ENCODE measurements at regions not wholly inside any gene's neighbourhood (a gene's known extent, or its start where the extent isn't known, plus 50 kb on each side); places are given as distances from the start of the nearest gene placed in this dataset.
"Not testable (repeated sequence)": the region's sequence is repeated elsewhere in the genome, so short reads cannot be mapped to it uniquely, and the experiment has no call there.

DNA sequence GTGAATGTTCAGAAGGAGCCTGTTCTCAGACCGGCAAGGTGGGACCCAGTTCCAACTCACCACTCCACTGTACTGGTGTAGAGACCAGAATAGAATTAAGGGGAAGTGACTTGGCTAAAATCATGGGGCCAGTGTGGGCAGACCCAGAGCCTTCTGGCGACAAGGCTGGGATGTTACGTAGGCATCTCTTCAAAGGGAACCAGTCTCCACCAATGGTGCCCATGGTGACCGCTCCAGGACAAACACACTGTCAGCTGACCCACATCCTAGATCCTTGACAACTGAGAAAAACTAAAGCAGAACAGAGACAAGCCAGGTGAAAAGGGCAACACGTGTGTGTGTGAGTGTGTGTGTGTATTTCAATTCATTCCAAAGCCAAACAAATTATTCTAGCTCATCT is 321.7 kb upstream of the FRG2C start (continued):
- TF ChIP-seq, protein P1, sequence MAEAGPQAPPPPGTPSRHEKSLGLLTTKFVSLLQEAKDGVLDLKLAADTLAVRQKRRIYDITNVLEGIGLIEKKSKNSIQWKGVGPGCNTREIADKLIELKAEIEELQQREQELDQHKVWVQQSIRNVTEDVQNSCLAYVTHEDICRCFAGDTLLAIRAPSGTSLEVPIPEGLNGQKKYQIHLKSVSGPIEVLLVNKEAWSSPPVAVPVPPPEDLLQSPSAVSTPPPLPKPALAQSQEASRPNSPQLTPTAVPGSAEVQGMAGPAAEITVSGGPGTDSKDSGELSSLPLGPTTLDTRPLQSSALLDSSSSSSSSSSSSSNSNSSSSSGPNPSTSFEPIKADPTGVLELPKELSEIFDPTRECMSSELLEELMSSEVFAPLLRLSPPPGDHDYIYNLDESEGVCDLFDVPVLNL (IDR thresholded peaks at IDR 0.05; ENCODE audit: low read depth, low read length), result no peak
- TF ChIP-seq CHD1 (IDR thresholded peaks at IDR 0.05; ENCODE audit: low read depth, low read length) (no peak), RCOR1 (conservative IDR thresholded peaks at IDR 0.05; ENCODE audit: low read depth, low read length) (no peak), RBBP5 (conservative IDR thresholded peaks at IDR 0.05) (no peak), CBX5 (IDR thresholded peaks at IDR 0.05; ENCODE audit: low read depth) (no peak)
- TF ChIP-seq, protein P2, sequence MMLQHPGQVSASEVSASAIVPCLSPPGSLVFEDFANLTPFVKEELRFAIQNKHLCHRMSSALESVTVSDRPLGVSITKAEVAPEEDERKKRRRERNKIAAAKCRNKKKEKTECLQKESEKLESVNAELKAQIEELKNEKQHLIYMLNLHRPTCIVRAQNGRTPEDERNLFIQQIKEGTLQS (IDR thresholded peaks at IDR 0.05; ENCODE audit: borderline replicate concordance, extremely low read depth, low read depth, low read length), result no peak
- TF ChIP-seq, protein P3, sequence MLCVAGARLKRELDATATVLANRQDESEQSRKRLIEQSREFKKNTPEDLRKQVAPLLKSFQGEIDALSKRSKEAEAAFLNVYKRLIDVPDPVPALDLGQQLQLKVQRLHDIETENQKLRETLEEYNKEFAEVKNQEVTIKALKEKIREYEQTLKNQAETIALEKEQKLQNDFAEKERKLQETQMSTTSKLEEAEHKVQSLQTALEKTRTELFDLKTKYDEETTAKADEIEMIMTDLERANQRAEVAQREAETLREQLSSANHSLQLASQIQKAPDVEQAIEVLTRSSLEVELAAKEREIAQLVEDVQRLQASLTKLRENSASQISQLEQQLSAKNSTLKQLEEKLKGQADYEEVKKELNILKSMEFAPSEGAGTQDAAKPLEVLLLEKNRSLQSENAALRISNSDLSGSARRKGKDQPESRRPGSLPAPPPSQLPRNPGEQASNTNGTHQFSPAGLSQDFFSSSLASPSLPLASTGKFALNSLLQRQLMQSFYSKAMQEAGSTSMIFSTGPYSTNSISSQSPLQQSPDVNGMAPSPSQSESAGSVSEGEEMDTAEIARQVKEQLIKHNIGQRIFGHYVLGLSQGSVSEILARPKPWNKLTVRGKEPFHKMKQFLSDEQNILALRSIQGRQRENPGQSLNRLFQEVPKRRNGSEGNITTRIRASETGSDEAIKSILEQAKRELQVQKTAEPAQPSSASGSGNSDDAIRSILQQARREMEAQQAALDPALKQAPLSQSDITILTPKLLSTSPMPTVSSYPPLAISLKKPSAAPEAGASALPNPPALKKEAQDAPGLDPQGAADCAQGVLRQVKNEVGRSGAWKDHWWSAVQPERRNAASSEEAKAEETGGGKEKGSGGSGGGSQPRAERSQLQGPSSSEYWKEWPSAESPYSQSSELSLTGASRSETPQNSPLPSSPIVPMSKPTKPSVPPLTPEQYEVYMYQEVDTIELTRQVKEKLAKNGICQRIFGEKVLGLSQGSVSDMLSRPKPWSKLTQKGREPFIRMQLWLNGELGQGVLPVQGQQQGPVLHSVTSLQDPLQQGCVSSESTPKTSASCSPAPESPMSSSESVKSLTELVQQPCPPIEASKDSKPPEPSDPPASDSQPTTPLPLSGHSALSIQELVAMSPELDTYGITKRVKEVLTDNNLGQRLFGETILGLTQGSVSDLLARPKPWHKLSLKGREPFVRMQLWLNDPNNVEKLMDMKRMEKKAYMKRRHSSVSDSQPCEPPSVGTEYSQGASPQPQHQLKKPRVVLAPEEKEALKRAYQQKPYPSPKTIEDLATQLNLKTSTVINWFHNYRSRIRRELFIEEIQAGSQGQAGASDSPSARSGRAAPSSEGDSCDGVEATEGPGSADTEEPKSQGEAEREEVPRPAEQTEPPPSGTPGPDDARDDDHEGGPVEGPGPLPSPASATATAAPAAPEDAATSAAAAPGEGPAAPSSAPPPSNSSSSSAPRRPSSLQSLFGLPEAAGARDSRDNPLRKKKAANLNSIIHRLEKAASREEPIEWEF (IDR thresholded peaks at IDR 0.05; ENCODE audit: insufficient replicate concordance, low read depth, low read length), result no peak

DNA sequence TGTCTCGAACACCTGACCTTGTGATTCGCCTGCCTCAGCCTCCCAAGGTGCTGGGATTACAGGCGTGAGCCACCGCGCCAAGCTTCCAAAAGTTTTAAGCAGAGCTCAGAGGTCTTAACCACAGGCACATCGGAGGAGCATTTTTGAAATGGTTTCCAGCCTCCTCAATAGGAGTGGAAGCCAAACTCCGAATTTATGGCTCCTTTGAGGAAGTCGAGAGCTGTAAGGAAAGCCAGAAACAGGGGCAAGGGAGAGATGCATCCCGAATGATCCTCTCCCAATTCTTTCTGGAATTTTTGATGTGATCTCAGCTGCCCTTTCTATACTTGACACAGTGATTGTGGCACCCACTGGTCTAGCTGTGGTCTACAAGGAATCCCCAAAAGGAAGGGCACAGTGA is 313.6 kb upstream of the FRG2C start:
- FAIRE-seq; in situ Hi-C loops (cut with MboI); SMC1A ChIA-PET (ENCODE audit: uncharacterized antibody, unreplicated experiment); DNase-seq (ENCODE audit: low read depth, low spot score); H3K9me3 ChIP-seq (replicated peaks; ENCODE audit: control insufficient read depth, insufficient read depth, low read length); POLR2A ChIA-PET; H3K9ac ChIP-seq (ENCODE audit: control insufficient read depth, insufficient read depth, low read length); RAD21 ChIA-PET (ENCODE audit: unreplicated experiment); BruUV-seq (replicated peaks); intact Hi-C loops (cut with micrococcal nuclease; ENCODE audit: unreplicated experiment); H3K27ac ChIP-seq (ENCODE audit: control insufficient read depth, insufficient read depth); H2AFZ ChIP-seq (ENCODE audit: control insufficient read depth, low read depth, low read length); H3K4me1 ChIP-seq (ENCODE audit: control insufficient read depth, insufficient read depth, low read length); ATAC-seq; H3K27me3 ChIP-seq (replicated peaks in 1 of 2; ENCODE audit: control insufficient read depth in 2 of 2, insufficient read depth in 2 of 2, low read length in 1 of 2); H3K4me2 ChIP-seq (ENCODE audit: control insufficient read depth, insufficient read depth); H3K36me3 ChIP-seq (ENCODE audit: control insufficient read depth in 2 of 2, insufficient read depth in 2 of 2, low read length in 1 of 2); CTCF ChIA-PET; H3K79me2 ChIP-seq (ENCODE audit: control insufficient read depth, insufficient read depth, low read length); H4K20me1 ChIP-seq (ENCODE audit: control insufficient read depth, insufficient read depth); H3K4me3 ChIP-seq: not testable (repeated sequence)
- WGBS (ENCODE audit: insufficient coverage, insufficient replicate concordance, low lambda C conversion rate, missing lambda C conversion rate), result 33% methylated on average over 9 of the region's 9 CpGs

All from GM12878 (cell line).